ENCODE measurements at regions not wholly inside any gene's neighbourhood (a gene's known extent, or its start where the extent isn't known, plus 50 kb on each side); places are given as distances from the start of the nearest gene placed in this dataset.

GRCh38 chr2:181745796-181746540 lies 65.7 kb upstream of the NEUROD1 start:
- no peaks in the 10 kb centered on the region for H3K36me3 Mint-ChIP-seq
- CTCF ChIA-PET (ENCODE audit: partially characterized antibody): no interaction called here

GRCh38 chr2:181746844-181747243 lies 66.5 kb upstream of the NEUROD1 start:
- Histone ChIP-seq H3K27ac (ENCODE audit: low read depth, low read length) (no peak overlapping the region), H3K4me1 (ENCODE audit: insufficient read depth, low read length) (no peaks in the 10 kb centered on the region), H3K27me3 (ENCODE audit: insufficient read depth, low read length) (no peaks in the 10 kb centered on the region), H3K9me3 (ENCODE audit: control insufficient read depth in 1 of 2, low read length in 2 of 2) (no peaks in the 10 kb centered on the region), H3K36me3 (ENCODE audit: insufficient read depth, low read length) (no peaks in the 10 kb centered on the region), H3K4me3 (ENCODE audit: low read length in 2 of 2) (no peak overlapping the region)
- Mint-ChIP-seq H3K4me3 (no peak overlapping the region), H3K9me3 (no peaks in the 10 kb centered on the region), H3K27ac (no peak overlapping the region), H3K4me1 (no peaks in the 10 kb centered on the region), H3K27me3 (peaks cover 20 to 22% of the 10 kb centered on the region in 2 donors), H3K36me3 (no peaks in the 10 kb centered on the region)
- intact Hi-C loops (cut with micrococcal nuclease): no loop called here
- ChIA-PET CTCF (ENCODE audit: partially characterized antibody) (no interaction called here), POLR2A (ENCODE audit: partially characterized antibody) (no interaction called here)
- DNase-seq: no peak

More at GRCh38 chr2:181745796-181746540, 65.7 kb upstream of the NEUROD1 start:
- peaks cover 18% of the 10 kb centered on the region in 2 donors for H3K27me3 Mint-ChIP-seq
- H3K4me1 Mint-ChIP-seq: no peaks in the 10 kb centered on the region
- no peak overlapping the region for H3K4me3 ChIP-seq (ENCODE audit: low read length in 2 of 2)
- DNase-seq: no peak
- H3K27me3 ChIP-seq (ENCODE audit: insufficient read depth, low read length): no peaks in the 10 kb centered on the region
- H3K4me1 ChIP-seq (ENCODE audit: insufficient read depth, low read length): no peaks in the 10 kb centered on the region
- H3K9me3 ChIP-seq (ENCODE audit: control insufficient read depth in 1 of 2, low read length in 2 of 2): no peaks in the 10 kb centered on the region
- no peak overlapping the region for H3K4me3 Mint-ChIP-seq
- H3K36me3 ChIP-seq (ENCODE audit: insufficient read depth, low read length): no peaks in the 10 kb centered on the region
- H3K27ac ChIP-seq (ENCODE audit: low read depth, low read length): no peak overlapping the region
- no peak overlapping the region for H3K27ac Mint-ChIP-seq
- no peaks in the 10 kb centered on the region for H3K9me3 Mint-ChIP-seq
- intact Hi-C loops (cut with micrococcal nuclease): no loop called here
- POLR2A ChIA-PET (ENCODE audit: partially characterized antibody): no interaction called here

GRCh38 chr2:181750305-181750704 lies 70.0 kb upstream of the NEUROD1 start:
- Histone ChIP-seq H3K27me3 (ENCODE audit: insufficient read depth, low read length) (no peaks in the 10 kb centered on the region), H3K9me3 (ENCODE audit: control insufficient read depth in 1 of 2, low read length in 2 of 2) (no peaks in the 10 kb centered on the region), H3K4me1 (ENCODE audit: insufficient read depth, low read length) (no peaks in the 10 kb centered on the region), H3K36me3 (ENCODE audit: insufficient read depth, low read length) (no peaks in the 10 kb centered on the region), H3K27ac (ENCODE audit: low read depth, low read length) (no peak overlapping the region), H3K4me3 (ENCODE audit: low read length in 2 of 2) (no peak overlapping the region)
- Mint-ChIP-seq H3K4me3 (no peak overlapping the region), H3K4me1 (no peaks in the 10 kb centered on the region), H3K36me3 (no peaks in the 10 kb centered on the region), H3K27me3 (peaks cover 26 to 29% of the 10 kb centered on the region in 2 donors), H3K27ac (no peak overlapping the region), H3K9me3 (peaks cover 0 to 2% (median 0%) of the 10 kb centered on the region in 8 donors)
- no peak for DNase-seq
- CTCF ChIA-PET (ENCODE audit: partially characterized antibody): no interaction called here
- intact Hi-C loops (cut with micrococcal nuclease): no loop called here
- POLR2A ChIA-PET (ENCODE audit: partially characterized antibody): no interaction called here

- no peak for DNase-seq
- H3K4me1 ChIP-seq (ENCODE audit: insufficient read depth, low read length): no peaks in the 10 kb centered on the region
- H3K9me3 Mint-ChIP-seq: peaks cover 0 to 2% (median 0%) of the 10 kb centered on the region in 8 donors
- POLR2A ChIA-PET (ENCODE audit: partially characterized antibody): no interaction called here
- H3K4me3 ChIP-seq (ENCODE audit: low read length in 2 of 2): no peak overlapping the region
- CTCF ChIA-PET (ENCODE audit: partially characterized antibody): no interaction called here
- peaks cover 28 to 29% of the 10 kb centered on the region in 2 donors for H3K27me3 Mint-ChIP-seq
- intact Hi-C loops (cut with micrococcal nuclease): no loop called here
- H3K27ac ChIP-seq (ENCODE audit: low read depth, low read length): no peak overlapping the region
- H3K4me1 Mint-ChIP-seq: no peaks in the 10 kb centered on the region
- no peaks in the 10 kb centered on the region for H3K9me3 ChIP-seq (ENCODE audit: control insufficient read depth in 1 of 2, low read length in 2 of 2)
- no peaks in the 10 kb centered on the region for H3K36me3 Mint-ChIP-seq
- H3K27me3 ChIP-seq (ENCODE audit: insufficient read depth, low read length): no peaks in the 10 kb centered on the region
- no peak overlapping the region for H3K4me3 Mint-ChIP-seq
- no peak overlapping the region for H3K27ac Mint-ChIP-seq
- no peaks in the 10 kb centered on the region for H3K36me3 ChIP-seq (ENCODE audit: insufficient read depth, low read length)
Observed at GRCh38 chr2:181751266-181752030, 71.1 kb upstream of the NEUROD1 start.

- intact Hi-C loops (cut with micrococcal nuclease): no loop called here
- Mint-ChIP-seq H3K9me3 (peaks cover 0 to 2% (median 0%) of the 10 kb centered on the region in 8 donors), H3K36me3 (no peaks in the 10 kb centered on the region), H3K4me1 (no peaks in the 10 kb centered on the region), H3K27ac (no peak overlapping the region), H3K4me3 (no peak overlapping the region), H3K27me3 (peaks cover 28 to 29% of the 10 kb centered on the region in 2 donors)
- Histone ChIP-seq H3K27me3 (ENCODE audit: insufficient read depth, low read length) (no peaks in the 10 kb centered on the region), H3K4me3 (ENCODE audit: low read length in 2 of 2) (no peak overlapping the region), H3K27ac (ENCODE audit: low read depth, low read length) (no peak overlapping the region), H3K9me3 (ENCODE audit: control insufficient read depth in 1 of 2, low read length in 2 of 2) (no peaks in the 10 kb centered on the region), H3K36me3 (ENCODE audit: insufficient read depth, low read length) (no peaks in the 10 kb centered on the region), H3K4me1 (ENCODE audit: insufficient read depth, low read length) (no peaks in the 10 kb centered on the region)
- POLR2A ChIA-PET (ENCODE audit: partially characterized antibody): no interaction called here
- CTCF ChIA-PET (ENCODE audit: partially characterized antibody): no interaction called here
- no peak for DNase-seq
Observed at GRCh38 chr2:181752301-181752700, 72.0 kb upstream of the NEUROD1 start.

- no peak for DNase-seq
- Mint-ChIP-seq H3K27me3 (peaks cover 22 to 24% of the 10 kb centered on the region in 2 donors), H3K36me3 (no peaks in the 10 kb centered on the region), H3K4me3 (no peak overlapping the region), H3K4me1 (no peaks in the 10 kb centered on the region), H3K27ac (no peak overlapping the region), H3K9me3 (peaks cover 0 to 2% (median 0%) of the 10 kb centered on the region in 8 donors)
- H3K9me3 ChIP-seq (ENCODE audit: control insufficient read depth in 1 of 2, low read length in 2 of 2): no peaks in the 10 kb centered on the region
- H3K27me3 ChIP-seq (ENCODE audit: insufficient read depth, low read length): no peaks in the 10 kb centered on the region
- no peaks in the 10 kb centered on the region for H3K4me1 ChIP-seq (ENCODE audit: insufficient read depth, low read length)
- ChIA-PET CTCF (ENCODE audit: partially characterized antibody) (no interaction called here), POLR2A (ENCODE audit: partially characterized antibody) (no interaction called here)
- intact Hi-C loops (cut with micrococcal nuclease): no loop called here
- no peak overlapping the region for H3K27ac ChIP-seq (ENCODE audit: low read depth, low read length)
- no peaks in the 10 kb centered on the region for H3K36me3 ChIP-seq (ENCODE audit: insufficient read depth, low read length)
- H3K4me3 ChIP-seq (ENCODE audit: low read length in 2 of 2): no peak overlapping the region
Observed at GRCh38 chr2:181753686-181754085, 73.4 kb upstream of the NEUROD1 start.

GRCh38 chr2:181754105-181754504 lies 73.8 kb upstream of the NEUROD1 start:
- Mint-ChIP-seq H3K36me3 (peaks cover 0 to 4% of the 10 kb centered on the region in 2 donors), H3K27me3 (peaks cover 20 to 23% of the 10 kb centered on the region in 2 donors), H3K4me1 (no peaks in the 10 kb centered on the region), H3K4me3 (no peak overlapping the region), H3K9me3 (peaks cover 0 to 5% (median 0%) of the 10 kb centered on the region in 8 donors), H3K27ac (no peak overlapping the region)
- Histone ChIP-seq H3K4me3 (ENCODE audit: low read length in 2 of 2) (no peak overlapping the region), H3K36me3 (ENCODE audit: insufficient read depth, low read length) (no peaks in the 10 kb centered on the region), H3K27me3 (ENCODE audit: insufficient read depth, low read length) (no peaks in the 10 kb centered on the region), H3K9me3 (ENCODE audit: control insufficient read depth in 1 of 2, low read length in 2 of 2) (no peaks in the 10 kb centered on the region), H3K27ac (ENCODE audit: low read depth, low read length) (no peak overlapping the region), H3K4me1 (ENCODE audit: insufficient read depth, low read length) (no peaks in the 10 kb centered on the region)
- DNase-seq: no peak
- intact Hi-C loops (cut with micrococcal nuclease): no loop called here
- ChIA-PET CTCF (ENCODE audit: partially characterized antibody) (no interaction called here), POLR2A (ENCODE audit: partially characterized antibody) (no interaction called here)

Data from CD4-positive, alpha-beta memory T cell (primary cell).